ENCODE measurements at regions not wholly inside any gene's neighbourhood (a gene's known extent, or its start where the extent isn't known, plus 50 kb on each side); places are given as distances from the start of the nearest gene placed in this dataset.
A peak's percentile ranks its signal among the peaks of the same experiment; 100 is the strongest.

GRCh38 chrY:8781184-8781890, 555.9 kb upstream of the TSPY4 start:
- Histone ChIP-seq H3K27ac (peak overlapping the region in 1 of 5 donors; percentile 22), H3K4me1 (no peaks in the 10 kb centered on the region), H3K9me3 (no peaks in the 10 kb centered on the region), H3K27me3 (no peaks in the 10 kb centered on the region), H3K4me3 (no peak overlapping the region), H3K36me3 (no peaks in the 10 kb centered on the region)
- no peak for TF ChIP-seq CTCF (IDR thresholded peaks at IDR 0.05)
- TF ChIP-seq POLR2A (IDR thresholded peaks at IDR 0.05), result no peak
- peak in 1 of 3 donors; percentile 63 for TF ChIP-seq POLR2AphosphoS5 (IDR thresholded peaks at IDR 0.05)
- TF ChIP-seq EP300 (IDR thresholded peaks at IDR 0.05), result no peak
- 34 to 67% (median 59%) methylated on average over 4 of the region's 4 CpGs; no CpG with 5 or more reads in 2 of the 5 donors for WGBS, 5 donors
- intact Hi-C loops (cut with DNase I; ENCODE audit: low total_unique reads), result no loop called here
- DNase-seq, result no peak

- no peak overlapping the region for H3K4me3 ChIP-seq
- intact Hi-C loops (cut with DNase I; ENCODE audit: low total_unique reads), result no loop called here
Measured at GRCh38 chrY:8794561-8794960, 542.7 kb upstream of the TSPY4 start.

GRCh38 chrY:8804317-8804716, 532.9 kb upstream of the TSPY4 start:
- TF ChIP-seq EP300 (IDR thresholded peaks at IDR 0.05), result no peak
- no peak for TF ChIP-seq POLR2A (IDR thresholded peaks at IDR 0.05)
- no peak for TF ChIP-seq CTCF (IDR thresholded peaks at IDR 0.05)
- TF ChIP-seq POLR2AphosphoS5 (IDR thresholded peaks at IDR 0.05), result no peak
- Histone ChIP-seq H3K9me3 (no peaks in the 10 kb centered on the region), H3K4me1 (no peaks in the 10 kb centered on the region), H3K4me3 (no peak overlapping the region), H3K27ac (no peak overlapping the region), H3K27me3 (no peaks in the 10 kb centered on the region), H3K36me3 (no peaks in the 10 kb centered on the region)
- WGBS, 5 donors, result 78 to 87% (median 78%) methylated on average over 3 of the region's 3 CpGs; no CpG with 5 or more reads in 2 of the 5 donors
- intact Hi-C loops (cut with DNase I; ENCODE audit: low total_unique reads), result no loop called here
- DNase-seq, result no peak

More at GRCh38 chrY:8794561-8794960, 542.7 kb upstream of the TSPY4 start:
- Histone ChIP-seq H3K9me3 (no peaks in the 10 kb centered on the region), H3K4me1 (no peaks in the 10 kb centered on the region), H3K36me3 (no peaks in the 10 kb centered on the region), H3K27ac (no peak overlapping the region), H3K27me3 (no peaks in the 10 kb centered on the region)
- 35 to 65% (median 45%) methylated on average over 2 of the region's 2 CpGs; no CpG with 5 or more reads in 2 of the 5 donors for WGBS, 5 donors
- DNase-seq, result no peak
- TF ChIP-seq POLR2A (IDR thresholded peaks at IDR 0.05) (no peak), CTCF (IDR thresholded peaks at IDR 0.05) (no peak), EP300 (IDR thresholded peaks at IDR 0.05) (no peak), POLR2AphosphoS5 (IDR thresholded peaks at IDR 0.05) (no peak)

- H3K36me3 ChIP-seq, result no peaks in the 10 kb centered on the region
- 75 to 82% (median 76%) methylated on average over 5 of the region's 5 CpGs; no CpG with 5 or more reads in 2 of the 5 donors for WGBS, 5 donors
Measured at GRCh38 chrY:8807648-8808408, 529.4 kb upstream of the TSPY4 start.

More at GRCh38 chrY:8807648-8808408, 529.4 kb upstream of the TSPY4 start:
- intact Hi-C loops (cut with DNase I; ENCODE audit: low total_unique reads), result no loop called here
- TF ChIP-seq EP300 (IDR thresholded peaks at IDR 0.05), result no peak
- no peak for TF ChIP-seq POLR2AphosphoS5 (IDR thresholded peaks at IDR 0.05)
- TF ChIP-seq CTCF (IDR thresholded peaks at IDR 0.05), result no peak
- no peak for TF ChIP-seq POLR2A (IDR thresholded peaks at IDR 0.05)
- Histone ChIP-seq H3K4me3 (no peak overlapping the region), H3K27me3 (no peaks in the 10 kb centered on the region), H3K9me3 (no peaks in the 10 kb centered on the region), H3K4me1 (no peaks in the 10 kb centered on the region), H3K27ac (no peak overlapping the region)
- DNase-seq, result no peak

Measured in stomach (tissue), 8 donors.